ENCODE measurements at regions not wholly inside any gene's neighbourhood (a gene's known extent, or its start where the extent isn't known, plus 50 kb on each side); places are given as distances from the start of the nearest gene placed in this dataset.

DNA sequence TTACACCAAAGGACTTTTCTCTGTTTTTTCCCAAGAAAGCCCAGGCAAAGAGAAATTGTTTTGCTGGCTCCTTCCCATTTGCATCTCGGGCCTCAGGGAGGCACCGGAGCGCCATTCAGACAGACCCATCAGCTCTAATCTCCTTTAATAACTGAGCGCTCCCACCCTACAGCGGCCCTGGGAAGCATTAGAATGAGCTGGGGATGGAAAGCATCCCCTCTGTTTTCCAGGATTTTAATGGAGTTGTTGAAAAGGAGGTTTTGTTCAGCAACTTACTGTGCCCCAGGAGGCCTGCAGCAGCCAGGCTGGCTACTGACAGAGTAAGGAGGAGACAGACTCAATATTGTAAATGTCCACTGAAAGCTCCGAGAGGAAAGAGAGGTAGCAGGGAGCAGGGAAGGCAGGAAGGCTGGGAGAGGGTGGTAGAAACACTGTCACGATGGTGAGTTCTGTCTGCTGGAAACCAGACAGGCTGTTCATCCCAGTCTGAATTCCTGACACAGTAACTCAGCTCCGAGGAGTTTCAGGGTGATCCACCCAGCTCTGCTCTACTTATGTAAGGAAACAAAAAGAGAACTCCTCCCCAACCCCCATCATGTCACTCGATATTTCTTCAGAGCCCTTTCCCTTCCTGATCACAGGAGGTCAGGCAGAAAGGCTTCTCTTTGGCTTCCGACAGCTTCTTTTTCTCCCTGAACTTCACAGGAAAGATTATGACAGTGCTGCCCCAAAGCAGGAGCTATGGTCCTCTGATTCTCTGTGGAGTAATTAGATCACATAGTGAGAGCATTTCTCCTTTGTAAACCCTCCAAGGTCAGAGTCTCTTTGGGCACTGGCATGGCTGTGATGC lies 62.5 kb upstream of the TMEM132D start:
- TF ChIP-seq CTCF (IDR thresholded peaks at IDR 0.05; ENCODE audit: poor library complexity) (no peak), EZH2 (IDR thresholded peaks at IDR 0.05; ENCODE audit: borderline replicate concordance) (no peak), EZH2phosphoT487 (IDR thresholded peaks at IDR 0.05; ENCODE audit: low read depth, severe bottlenecking, unreplicated experiment) (no peak)

All from hepatocyte (in vitro differentiated cells).